G401.6 (cell line): ENCODE measurements at regions not wholly inside any gene's neighbourhood (a gene's known extent, or its start where the extent isn't known, plus 50 kb on each side); places are given as distances from the start of the nearest gene placed in this dataset.
"Not testable (repeated sequence)": the region's sequence is repeated elsewhere in the genome, so short reads cannot be mapped to it uniquely, and the experiment has no call there.

Experiments
- FAIRE-seq: peaks from 2 replicates; lab custom pipeline; 2012; peaks lifted over from hg19 to GRCh38; lab: Jason Lieb, UNC

GRCh38 chr12:92059960-92060359 lies 85.7 kb downstream of the BTG1 start:
- FAIRE-seq = no peak

- no peak for FAIRE-seq
Measured at GRCh38 chr12:92058664-92059063, 87.0 kb downstream of the BTG1 start.

GRCh38 chr12:92056756-92057155 lies 88.9 kb downstream of the BTG1 start:
- not testable (repeated sequence) for FAIRE-seq

- FAIRE-seq = no peak
Measured at GRCh38 chr12:92056290-92056689, 89.4 kb downstream of the BTG1 start.

- FAIRE-seq = no peak
Measured at GRCh38 chr12:92055877-92056276, 89.8 kb downstream of the BTG1 start.

GRCh38 chr12:92051441-92051840 lies 94.2 kb downstream of the BTG1 start:
- FAIRE-seq = no peak

- no peak for FAIRE-seq
Measured at GRCh38 chr12:92049403-92049802, 96.2 kb downstream of the BTG1 start.

- no peak for FAIRE-seq
Measured at GRCh38 chr12:92047393-92047826, 98.2 kb downstream of the BTG1 start.

GRCh38 chr12:92046557-92047392 lies 98.9 kb downstream of the BTG1 start:
- no peak for FAIRE-seq

- FAIRE-seq = no peak
Measured at GRCh38 chr12:92045852-92046251, 99.8 kb downstream of the BTG1 start.

- FAIRE-seq = no peak
Measured at GRCh38 chr12:92044435-92044834, 101.2 kb downstream of the BTG1 start.

- FAIRE-seq = no peak
Measured at GRCh38 chr12:92042791-92043531, 102.7 kb downstream of the BTG1 start.

- FAIRE-seq = no peak
Measured at GRCh38 chr12:92041742-92042141, 103.9 kb downstream of the BTG1 start.

- FAIRE-seq = no peak
Measured at GRCh38 chr12:92039046-92039445, 106.6 kb downstream of the BTG1 start.

- no peak for FAIRE-seq
Measured at GRCh38 chr12:92038476-92038875, 107.2 kb downstream of the BTG1 start.

- no peak for FAIRE-seq
Measured at GRCh38 chr12:92036771-92037453, 108.7 kb downstream of the BTG1 start.

- no peak for FAIRE-seq
Measured at GRCh38 chr12:92036061-92036620, 109.5 kb downstream of the BTG1 start.

GRCh38 chr12:92035477-92035876 lies 110.2 kb downstream of the BTG1 start:
- no peak for FAIRE-seq

GRCh38 chr12:92034858-92035401 lies 110.7 kb downstream of the BTG1 start:
- no peak for FAIRE-seq

GRCh38 chr12:92034083-92034482 lies 111.6 kb downstream of the BTG1 start:
- FAIRE-seq = no peak

GRCh38 chr12:92032965-92033364 lies 112.7 kb downstream of the BTG1 start:
- FAIRE-seq = no peak

- FAIRE-seq = no peak
Measured at GRCh38 chr12:92032101-92032500, 113.5 kb downstream of the BTG1 start.
